HEK293T (cell line): ENCODE measurements at regions not wholly inside any gene's neighbourhood (a gene's known extent, or its start where the extent isn't known, plus 50 kb on each side); places are given as distances from the start of the nearest gene placed in this dataset.

Source experiments
- ARNT ChIP-seq: fragments of 450-650 bp; IDR thresholded peaks from 2 replicates; pipeline ENCODE4 v1.6.1; 2017; ENCODE audit warnings: mild to moderate bottlenecking
- BHLHE40 ChIP-seq: fragments of 450-650 bp; IDR thresholded peaks from 2 replicates; pipeline ENCODE4 v1.6.1; 2016; ENCODE audit warnings: mild to moderate bottlenecking, moderate library complexity, borderline replicate concordance
- LEF1 ChIP-seq: fragments of 450-650 bp; IDR thresholded peaks from 2 replicates; pipeline ENCODE4 v1.6.1; 2017; ENCODE audit warnings: mild to moderate bottlenecking, borderline replicate concordance
- PKNOX1 ChIP-seq: fragments of 450-650 bp; IDR thresholded peaks from 2 replicates; pipeline ENCODE4 v1.6.1; 2016
- SP1 ChIP-seq: fragments of 450-650 bp; IDR thresholded peaks from 2 replicates; pipeline ENCODE4 v1.6.1; 2017

GRCh38 chr6:105593056-105593690 is 190.3 kb upstream of the PREP start:
- TF ChIP-seq BHLHE40 (no peak), SP1 (no peak), PKNOX1 (no peak), LEF1 (no peak), ARNT (no peak)
